ENCODE measurements at regions not wholly inside any gene's neighbourhood (a gene's known extent, or its start where the extent isn't known, plus 50 kb on each side); places are given as distances from the start of the nearest gene placed in this dataset.

DNA sequence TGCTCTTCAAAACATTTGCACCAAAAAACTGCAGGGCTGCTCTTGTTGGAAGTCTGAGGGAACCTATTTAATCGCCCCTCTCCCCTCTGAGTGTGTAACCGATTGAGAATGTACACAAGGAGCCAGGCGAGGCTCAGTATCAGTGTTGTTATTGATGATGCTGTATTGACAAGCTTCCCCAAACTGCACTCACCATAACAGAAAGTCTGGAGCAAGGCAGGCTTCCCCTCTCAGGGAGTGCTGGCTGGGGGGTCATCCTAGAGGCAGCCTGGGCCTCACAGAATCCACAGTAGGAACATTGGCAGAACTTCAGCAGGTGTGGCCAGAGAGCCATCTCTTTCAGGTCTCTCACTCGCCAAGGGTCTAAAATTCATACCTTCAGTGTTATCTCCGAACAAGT, 58.1 kb upstream of the TUNAR start:
- no peak for DNase-seq
- peaks cover 1% of the 10 kb centered on the region; the same call in 1 of the 2 replicates for H3K27me3 ChIP-seq (ENCODE audit: control insufficient read depth, insufficient read depth, low read length)
- no peaks in the 10 kb centered on the region for H3K36me3 ChIP-seq (replicated peaks; ENCODE audit: control insufficient read depth, insufficient read depth, low read length)
- H3K4me3 ChIP-seq (ENCODE audit: insufficient read depth, low read depth, low read length), result no peak overlapping the region

DNA sequence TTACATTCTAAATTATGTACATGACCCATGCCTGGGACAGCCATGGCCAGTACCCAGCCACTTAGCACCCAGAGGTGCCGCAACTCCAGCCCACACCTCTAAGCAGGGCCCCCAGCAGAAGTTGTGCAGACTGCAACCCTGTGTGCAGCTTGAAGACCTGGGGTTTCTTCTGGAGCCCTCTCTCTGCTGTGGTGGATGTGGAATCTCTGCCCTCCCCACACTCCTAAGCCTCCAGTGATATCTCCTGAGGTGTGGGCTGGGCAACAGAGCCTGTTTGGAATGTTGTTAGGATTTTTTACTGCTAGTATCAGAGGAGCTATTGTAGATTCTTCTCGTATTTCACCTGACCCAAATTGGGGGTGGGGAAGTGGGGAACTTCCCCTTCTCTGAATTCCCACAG, 59.4 kb upstream of the TUNAR start:
- Histone ChIP-seq H3K4me3 (ENCODE audit: insufficient read depth, low read depth, low read length) (no peak overlapping the region), H3K36me3 (replicated peaks; ENCODE audit: control insufficient read depth, insufficient read depth, low read length) (no peaks in the 10 kb centered on the region), H3K27me3 (ENCODE audit: control insufficient read depth, insufficient read depth, low read length) (peaks cover 1% of the 10 kb centered on the region; the same call in 1 of the 2 replicates)
- DNase-seq, result peak; percentile 25

DNA sequence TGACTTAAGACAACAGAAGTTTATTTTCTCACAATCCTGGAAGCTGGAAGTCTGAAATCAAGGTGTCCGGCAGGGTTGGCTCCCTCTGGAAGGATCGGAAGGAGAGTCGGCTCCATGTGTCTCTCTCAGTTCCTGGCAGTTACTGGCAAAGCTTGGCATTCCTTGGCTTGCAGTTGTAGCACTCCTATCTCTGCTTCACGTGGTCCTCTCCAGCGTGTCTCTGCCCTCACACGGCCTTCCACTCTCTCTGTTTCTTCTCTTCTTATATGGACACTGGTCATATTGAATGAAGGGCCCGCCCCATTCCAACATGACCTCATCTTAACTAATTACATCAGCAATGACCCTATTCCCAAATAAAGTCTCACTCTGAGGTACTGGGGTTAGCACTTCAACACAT, 60.1 kb upstream of the TUNAR start:
- peaks cover 1% of the 10 kb centered on the region; the same call in 1 of the 2 replicates for H3K27me3 ChIP-seq (ENCODE audit: control insufficient read depth, insufficient read depth, low read length)

GRCh38 chr14:95815226-95815690, 61.4 kb upstream of the TUNAR start:
- Histone ChIP-seq H3K27me3 (ENCODE audit: control insufficient read depth, insufficient read depth, low read length) (peaks cover 1% of the 10 kb centered on the region), H3K36me3 (replicated peaks; ENCODE audit: control insufficient read depth, insufficient read depth, low read length) (no peaks in the 10 kb centered on the region), H3K4me3 (ENCODE audit: insufficient read depth, low read depth, low read length) (no peak overlapping the region)
- DNase-seq, result no peak

More for the DNA sequence above, 60.1 kb upstream of the TUNAR start:
- DNase-seq, result no peak
- H3K36me3 ChIP-seq (replicated peaks; ENCODE audit: control insufficient read depth, insufficient read depth, low read length), result no peaks in the 10 kb centered on the region
- H3K4me3 ChIP-seq (ENCODE audit: insufficient read depth, low read depth, low read length), result no peak overlapping the region

DNA sequence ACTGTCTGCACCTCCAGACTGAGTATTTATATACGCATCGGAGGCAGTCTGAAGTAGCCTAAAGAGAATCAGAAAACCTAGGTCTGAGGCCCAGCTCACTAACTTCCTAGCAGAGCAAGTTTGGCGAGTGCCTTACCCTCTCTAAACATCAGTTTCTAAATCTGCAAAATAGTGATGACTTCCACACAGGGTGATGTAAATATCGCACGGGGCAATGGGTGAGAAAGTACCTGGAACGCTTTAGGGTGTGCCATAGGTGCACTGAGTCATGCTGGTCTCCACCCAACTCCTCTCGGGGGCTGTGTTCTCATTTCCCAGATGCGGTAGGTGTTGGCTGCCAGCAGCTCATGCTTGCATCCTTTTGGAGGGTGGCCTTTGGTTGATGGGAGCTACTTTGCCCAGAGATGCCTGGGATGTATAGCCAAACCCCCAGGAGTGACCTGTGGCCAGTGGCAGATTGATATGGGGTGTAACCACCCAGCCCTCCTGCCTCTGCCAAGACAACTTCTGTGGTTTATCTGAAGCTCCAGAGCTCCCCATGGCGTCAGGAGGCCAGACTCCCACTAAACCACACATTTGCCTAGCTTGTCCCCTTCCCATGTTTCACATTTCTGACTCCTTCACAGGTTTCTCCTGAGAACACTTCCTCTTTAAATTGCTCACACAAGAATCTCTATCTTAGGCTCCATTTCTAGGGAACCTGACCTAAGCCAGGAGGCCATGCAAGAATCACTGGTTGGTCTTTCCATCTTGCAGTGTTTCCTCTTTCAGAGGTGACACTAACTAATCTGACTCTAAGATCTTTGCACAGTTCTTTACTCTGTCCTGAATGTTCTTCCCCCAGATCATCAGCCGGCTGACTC, 62.0 kb upstream of the TUNAR start:
- Histone ChIP-seq H3K36me3 (replicated peaks; ENCODE audit: control insufficient read depth, insufficient read depth, low read length) (no peaks in the 10 kb centered on the region), H3K27me3 (ENCODE audit: control insufficient read depth, insufficient read depth, low read length) (peaks cover 1% of the 10 kb centered on the region), H3K4me3 (ENCODE audit: insufficient read depth, low read depth, low read length) (no peak overlapping the region)
- DNase-seq, result no peak

DNA sequence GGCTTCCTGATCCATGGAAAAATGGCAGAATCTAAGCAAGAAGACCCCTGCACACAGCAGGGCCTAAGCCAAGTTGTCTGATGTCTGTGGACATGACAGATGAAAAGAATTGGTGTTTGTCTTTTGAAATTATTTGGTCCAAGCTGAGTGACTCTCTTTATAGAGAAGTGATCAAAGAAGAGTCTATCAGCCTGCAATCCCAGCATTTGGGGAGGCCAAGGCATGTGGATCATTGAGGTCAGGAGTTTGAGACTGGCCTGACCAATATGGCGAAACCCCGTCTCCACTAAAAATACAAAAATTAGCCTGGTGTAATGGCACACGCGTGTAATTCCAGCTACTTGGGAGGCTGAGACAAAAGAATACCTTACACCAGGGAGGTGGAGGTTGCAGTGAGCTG, 64.8 kb upstream of the TUNAR start:
- H3K27me3 ChIP-seq (ENCODE audit: control insufficient read depth, insufficient read depth, low read length), result peaks cover 1% of the 10 kb centered on the region
- H3K4me3 ChIP-seq (ENCODE audit: insufficient read depth, low read depth, low read length), result no peak overlapping the region

DNA sequence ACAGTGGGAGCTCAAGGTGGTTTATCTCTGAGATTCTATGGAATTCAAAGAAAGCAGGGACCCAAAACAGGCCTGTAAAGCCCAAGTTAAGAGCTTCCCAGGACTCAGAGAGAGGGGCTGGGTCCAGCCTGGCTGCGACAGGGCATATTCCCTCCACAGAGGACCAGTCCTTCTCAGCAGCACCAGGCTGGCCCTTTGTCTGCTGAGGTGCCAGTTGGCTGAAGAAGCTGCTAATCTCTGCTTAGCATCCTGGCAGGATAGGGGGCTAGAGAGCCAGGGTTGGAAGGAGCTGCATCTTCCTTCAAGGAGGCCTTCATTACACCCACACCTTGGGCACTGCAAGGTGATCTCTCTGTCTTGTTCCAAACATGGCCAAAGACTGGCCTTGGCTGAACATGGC, 68.3 kb upstream of the TUNAR start:
- no peak overlapping the region for H3K4me3 ChIP-seq (ENCODE audit: insufficient read depth, low read depth, low read length)
- DNase-seq, result no peak
- no peaks in the 10 kb centered on the region for H3K36me3 ChIP-seq (replicated peaks; ENCODE audit: control insufficient read depth, insufficient read depth, low read length)
- no peaks in the 10 kb centered on the region; the same call in 1 of the 2 replicates for H3K27me3 ChIP-seq (ENCODE audit: control insufficient read depth, insufficient read depth, low read length)

More for the DNA sequence above, 64.8 kb upstream of the TUNAR start:
- no peak for DNase-seq
- no peaks in the 10 kb centered on the region for H3K36me3 ChIP-seq (replicated peaks; ENCODE audit: control insufficient read depth, insufficient read depth, low read length)

DNA sequence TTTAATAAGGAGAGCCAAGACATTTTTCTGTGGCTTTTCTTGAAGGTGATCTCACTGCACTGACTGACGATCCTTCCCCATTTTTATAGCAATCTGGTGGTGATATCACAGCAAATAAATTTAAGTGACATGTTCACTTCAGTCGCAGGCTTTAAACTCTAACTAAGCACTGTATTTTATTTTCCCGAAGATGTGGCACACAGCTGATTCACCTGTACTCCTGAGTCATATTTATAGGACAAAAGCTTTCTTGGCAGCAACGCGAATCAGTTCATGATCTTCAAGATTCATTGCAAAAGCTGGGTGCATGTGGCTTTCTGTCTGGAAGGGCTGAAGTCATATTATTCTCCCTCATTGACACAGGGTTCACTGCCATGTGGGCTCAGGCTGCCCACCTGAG, 79.8 kb upstream of the TUNAR start:
- H3K27me3 ChIP-seq (ENCODE audit: control insufficient read depth, insufficient read depth, low read length), result no peaks in the 10 kb centered on the region
- H3K36me3 ChIP-seq (replicated peaks; ENCODE audit: control insufficient read depth, insufficient read depth, low read length), result no peaks in the 10 kb centered on the region
- H3K4me3 ChIP-seq (ENCODE audit: insufficient read depth, low read depth, low read length), result no peak overlapping the region
- DNase-seq, result no peak

- Histone ChIP-seq H3K36me3 (replicated peaks; ENCODE audit: control insufficient read depth, insufficient read depth, low read length) (no peaks in the 10 kb centered on the region), H3K4me3 (ENCODE audit: insufficient read depth, low read depth, low read length) (no peak overlapping the region), H3K27me3 (ENCODE audit: control insufficient read depth, insufficient read depth, low read length) (no peaks in the 10 kb centered on the region; the same call in 1 of the 2 replicates)
- DNase-seq, result no peak
These were observed 74.0 kb upstream of the TCL1A start for GRCh38 chr14:95787941-95788340.

DNA sequence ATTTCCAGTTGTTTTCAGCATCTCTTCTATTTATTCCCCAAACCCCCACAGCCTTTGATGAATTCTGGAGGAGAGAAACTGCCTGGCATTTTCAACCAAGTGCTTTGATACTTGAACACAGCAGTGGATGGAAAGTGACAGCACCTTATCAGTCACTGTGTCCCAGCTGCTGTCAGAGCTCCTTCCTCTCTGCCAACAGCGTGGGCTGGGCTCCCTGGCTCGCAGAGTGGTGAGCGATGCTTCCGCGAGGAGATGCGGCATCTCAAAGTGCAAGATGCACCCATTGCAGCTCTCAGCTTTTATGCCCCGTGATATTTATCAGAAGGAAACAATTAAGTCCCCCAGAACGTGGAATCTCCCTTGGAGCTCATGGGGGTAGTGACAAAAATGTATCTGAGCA, 72.6 kb upstream of the TCL1A start:
- Histone ChIP-seq H3K4me3 (ENCODE audit: insufficient read depth, low read depth, low read length) (no peak overlapping the region), H3K27me3 (ENCODE audit: control insufficient read depth, insufficient read depth, low read length) (no peaks in the 10 kb centered on the region; the same call in 1 of the 2 replicates), H3K36me3 (replicated peaks; ENCODE audit: control insufficient read depth, insufficient read depth, low read length) (no peaks in the 10 kb centered on the region)
- no peak for DNase-seq

- H3K27me3 ChIP-seq (ENCODE audit: control insufficient read depth, insufficient read depth, low read length), result no peaks in the 10 kb centered on the region; the same call in 1 of the 2 replicates
- DNase-seq, result peak; percentile 75
These were observed 70.2 kb upstream of the TCL1A start for GRCh38 chr14:95784137-95784536.

DNA sequence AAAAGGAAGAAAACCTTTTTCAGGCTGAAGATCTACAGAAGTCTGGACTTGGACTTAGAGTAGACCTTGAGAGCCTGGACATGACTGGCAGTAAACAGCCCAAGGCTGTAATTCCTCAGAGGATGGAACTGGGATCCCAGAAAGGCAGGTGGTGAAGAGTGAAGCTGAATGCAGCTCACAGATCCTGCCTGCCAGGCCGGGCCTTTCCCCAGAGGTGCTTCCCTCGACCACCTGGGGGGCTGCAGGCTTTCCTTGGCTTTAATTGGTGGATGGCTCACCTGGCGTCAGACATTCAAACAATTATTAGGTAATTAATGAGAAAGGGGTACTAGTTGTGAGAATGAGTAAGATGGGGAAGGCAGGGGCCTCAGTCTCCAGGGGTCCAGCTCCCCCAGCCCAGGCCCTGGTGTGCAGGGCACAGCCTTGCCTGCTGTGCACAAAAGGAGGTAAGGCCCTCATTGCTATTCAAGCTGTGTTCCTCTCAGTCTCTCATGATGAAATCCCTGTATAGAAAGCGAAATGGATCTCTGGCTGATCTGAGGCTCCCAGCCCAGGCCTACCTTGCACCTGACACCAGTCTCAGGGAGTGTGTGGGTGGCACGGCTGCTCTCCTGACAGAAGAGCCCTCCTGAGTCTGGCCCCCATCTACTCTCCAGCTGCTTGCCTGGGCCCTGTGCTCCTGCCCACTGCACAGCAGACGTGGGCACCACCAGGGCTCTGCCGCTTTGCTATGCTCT, 63.0 kb upstream of the TCL1A start:
- peak; percentile 53 for DNase-seq
- no peaks in the 10 kb centered on the region for H3K36me3 ChIP-seq (replicated peaks; ENCODE audit: control insufficient read depth, insufficient read depth, low read length)
- H3K27me3 ChIP-seq (ENCODE audit: control insufficient read depth, insufficient read depth, low read length), result peaks cover 10% of the 10 kb centered on the region
- no peak overlapping the region for H3K4me3 ChIP-seq (ENCODE audit: insufficient read depth, low read depth, low read length)

More at GRCh38 chr14:95784137-95784536, 70.2 kb upstream of the TCL1A start:
- Histone ChIP-seq H3K36me3 (replicated peaks; ENCODE audit: control insufficient read depth, insufficient read depth, low read length) (no peaks in the 10 kb centered on the region), H3K4me3 (ENCODE audit: insufficient read depth, low read depth, low read length) (no peak overlapping the region)

DNA sequence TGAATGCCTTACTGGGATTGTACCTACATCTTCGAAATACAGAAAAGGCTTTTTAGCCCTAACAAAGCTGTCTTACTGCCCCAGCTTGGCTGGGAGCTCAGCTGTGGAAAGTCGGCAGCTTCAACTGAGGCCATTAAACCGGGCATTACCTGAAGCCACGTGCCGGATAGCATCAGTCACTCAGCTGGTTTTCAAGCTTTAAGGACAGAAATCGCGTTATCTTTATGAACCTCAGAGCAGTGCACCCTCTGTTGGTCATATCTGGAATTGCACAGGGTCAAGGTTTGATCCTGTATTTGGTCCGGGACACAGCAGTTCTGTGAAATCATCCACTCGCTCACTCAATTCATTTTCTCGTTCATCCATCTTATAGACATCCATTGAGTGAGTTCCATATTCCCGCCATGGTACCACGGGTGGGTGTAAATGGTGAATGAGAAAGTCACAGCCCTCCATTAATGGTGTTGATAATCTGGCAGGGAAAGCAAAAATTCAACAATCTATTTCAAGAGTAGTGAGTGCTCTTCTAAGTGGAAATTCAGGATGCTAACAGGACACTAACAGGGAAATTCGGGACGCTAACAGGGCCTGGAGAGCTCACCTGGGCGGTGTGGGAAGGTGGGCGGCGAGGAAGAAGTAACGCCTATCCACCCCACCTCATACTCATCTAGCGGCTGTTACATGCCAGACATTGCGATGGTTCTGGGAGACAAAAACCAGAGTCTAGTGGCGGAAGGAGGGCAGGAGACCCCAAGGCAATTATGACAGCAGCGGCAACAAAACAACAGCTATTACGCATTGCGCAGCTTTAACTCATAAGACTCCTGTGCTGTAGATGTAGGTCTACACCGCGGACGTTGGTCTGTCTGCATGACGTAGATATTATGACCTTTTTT, 60.6 kb upstream of the TCL1A start:
- H3K27me3 ChIP-seq (ENCODE audit: control insufficient read depth, insufficient read depth, low read length), result peaks cover 10% of the 10 kb centered on the region
- DNase-seq, result peak; percentile 80
- H3K4me3 ChIP-seq (ENCODE audit: insufficient read depth, low read depth, low read length), result no peak overlapping the region
- H3K36me3 ChIP-seq (replicated peaks; ENCODE audit: control insufficient read depth, insufficient read depth, low read length), result no peaks in the 10 kb centered on the region

DNA sequence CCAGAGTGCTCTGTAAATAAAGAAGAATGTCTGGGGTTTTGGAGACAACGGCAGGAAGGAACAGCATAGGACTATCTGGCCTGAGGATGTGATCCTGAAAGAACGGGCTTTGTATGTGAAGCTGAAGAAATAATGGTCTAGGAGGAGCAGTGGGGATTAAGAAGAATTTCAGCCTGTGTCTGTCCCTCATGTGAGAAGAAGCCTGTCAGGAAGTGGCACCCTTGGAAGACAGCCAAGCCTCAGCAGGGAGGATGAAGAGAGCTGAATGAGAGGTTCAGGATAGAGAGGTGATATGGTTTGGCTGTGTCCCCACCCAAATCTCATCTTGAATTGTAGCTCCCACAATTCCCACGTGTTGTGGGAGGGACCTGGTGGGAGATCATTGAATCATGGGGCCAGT, 56.9 kb upstream of the TCL1A start:
- Histone ChIP-seq H3K36me3 (replicated peaks; ENCODE audit: control insufficient read depth, insufficient read depth, low read length) (no peaks in the 10 kb centered on the region), H3K4me3 (ENCODE audit: insufficient read depth, low read depth, low read length) (no peak overlapping the region), H3K27me3 (ENCODE audit: control insufficient read depth, insufficient read depth, low read length) (peaks cover 10% of the 10 kb centered on the region)
- no peak for DNase-seq

All from H7 (cell line).